ENCODE measurements at regions not wholly inside any gene's neighbourhood (a gene's known extent, or its start where the extent isn't known, plus 50 kb on each side); places are given as distances from the start of the nearest gene placed in this dataset.

GRCh38 chr7:119890631-119891030 is 382.3 kb upstream of the KCND2 start:
- no peak for TF ChIP-seq TOX (CRISPR knock-in tag; IDR thresholded peaks at IDR 0.05; ENCODE audit: borderline replicate concordance)
- TF ChIP-seq, protein P1, sequence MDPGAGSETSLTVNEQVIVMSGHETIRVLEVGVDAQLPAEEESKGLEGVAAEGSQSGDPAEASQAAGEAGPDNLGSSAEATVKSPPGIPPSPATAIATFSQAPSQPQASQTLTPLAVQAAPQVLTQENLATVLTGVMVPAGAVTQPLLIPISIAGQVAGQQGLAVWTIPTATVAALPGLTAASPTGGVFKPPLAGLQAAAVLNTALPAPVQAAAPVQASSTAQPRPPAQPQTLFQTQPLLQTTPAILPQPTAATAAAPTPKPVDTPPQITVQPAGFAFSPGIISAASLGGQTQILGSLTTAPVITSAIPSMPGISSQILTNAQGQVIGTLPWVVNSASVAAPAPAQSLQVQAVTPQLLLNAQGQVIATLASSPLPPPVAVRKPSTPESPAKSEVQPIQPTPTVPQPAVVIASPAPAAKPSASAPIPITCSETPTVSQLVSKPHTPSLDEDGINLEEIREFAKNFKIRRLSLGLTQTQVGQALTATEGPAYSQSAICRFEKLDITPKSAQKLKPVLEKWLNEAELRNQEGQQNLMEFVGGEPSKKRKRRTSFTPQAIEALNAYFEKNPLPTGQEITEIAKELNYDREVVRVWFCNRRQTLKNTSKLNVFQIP (CRISPR knock-in tag; IDR thresholded peaks at IDR 0.05; ENCODE audit: borderline replicate concordance, low read depth) = no peak
- no peak for TF ChIP-seq ZNF8 (CRISPR knock-in tag; IDR thresholded peaks at IDR 0.05)
- TF ChIP-seq ZNF565 (CRISPR knock-in tag; conservative IDR thresholded peaks at IDR 0.05; ENCODE audit: low read depth) = no peak
- TF ChIP-seq, protein P2, sequence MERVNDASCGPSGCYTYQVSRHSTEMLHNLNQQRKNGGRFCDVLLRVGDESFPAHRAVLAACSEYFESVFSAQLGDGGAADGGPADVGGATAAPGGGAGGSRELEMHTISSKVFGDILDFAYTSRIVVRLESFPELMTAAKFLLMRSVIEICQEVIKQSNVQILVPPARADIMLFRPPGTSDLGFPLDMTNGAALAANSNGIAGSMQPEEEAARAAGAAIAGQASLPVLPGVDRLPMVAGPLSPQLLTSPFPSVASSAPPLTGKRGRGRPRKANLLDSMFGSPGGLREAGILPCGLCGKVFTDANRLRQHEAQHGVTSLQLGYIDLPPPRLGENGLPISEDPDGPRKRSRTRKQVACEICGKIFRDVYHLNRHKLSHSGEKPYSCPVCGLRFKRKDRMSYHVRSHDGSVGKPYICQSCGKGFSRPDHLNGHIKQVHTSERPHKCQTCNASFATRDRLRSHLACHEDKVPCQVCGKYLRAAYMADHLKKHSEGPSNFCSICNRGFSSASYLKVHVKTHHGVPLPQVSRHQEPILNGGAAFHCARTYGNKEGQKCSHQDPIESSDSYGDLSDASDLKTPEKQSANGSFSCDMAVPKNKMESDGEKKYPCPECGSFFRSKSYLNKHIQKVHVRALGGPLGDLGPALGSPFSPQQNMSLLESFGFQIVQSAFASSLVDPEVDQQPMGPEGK (CRISPR knock-in tag; IDR thresholded peaks at IDR 0.05; ENCODE audit: borderline replicate concordance) = no peak
- TF ChIP-seq RARB (CRISPR knock-in tag; IDR thresholded peaks at IDR 0.05) = no peak
- no peak for TF ChIP-seq CSDC2 (CRISPR knock-in tag; IDR thresholded peaks at IDR 0.05)
- TF ChIP-seq, protein P3, sequence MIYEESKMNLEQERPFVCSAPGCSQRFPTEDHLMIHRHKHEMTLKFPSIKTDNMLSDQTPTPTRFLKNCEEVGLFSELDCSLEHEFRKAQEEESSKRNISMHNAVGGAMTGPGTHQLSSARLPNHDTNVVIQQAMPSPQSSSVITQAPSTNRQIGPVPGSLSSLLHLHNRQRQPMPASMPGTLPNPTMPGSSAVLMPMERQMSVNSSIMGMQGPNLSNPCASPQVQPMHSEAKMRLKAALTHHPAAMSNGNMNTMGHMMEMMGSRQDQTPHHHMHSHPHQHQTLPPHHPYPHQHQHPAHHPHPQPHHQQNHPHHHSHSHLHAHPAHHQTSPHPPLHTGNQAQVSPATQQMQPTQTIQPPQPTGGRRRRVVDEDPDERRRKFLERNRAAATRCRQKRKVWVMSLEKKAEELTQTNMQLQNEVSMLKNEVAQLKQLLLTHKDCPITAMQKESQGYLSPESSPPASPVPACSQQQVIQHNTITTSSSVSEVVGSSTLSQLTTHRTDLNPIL (CRISPR knock-in tag; IDR thresholded peaks at IDR 0.05; ENCODE audit: low read depth) = no peak
- no peak for TF ChIP-seq CSRNP3 (CRISPR knock-in tag; IDR thresholded peaks at IDR 0.05)
- no peak for TF ChIP-seq ZFP3 (CRISPR knock-in tag; IDR thresholded peaks at IDR 0.05)

Data from SK-N-SH treated with all-trans-retinoic acid at 6 μM for 48 hours (cell line).